SH-SY5Y (cell line): ENCODE measurements at regions not wholly inside any gene's neighbourhood (a gene's known extent, or its start where the extent isn't known, plus 50 kb on each side); places are given as distances from the start of the nearest gene placed in this dataset.

ENCODE experiments used
- GATA2 ChIP-seq: IDR thresholded peaks from 2 replicates; pipeline ENCODE4 v1.6.1; 2011; ENCODE audit warnings: mild to moderate bottlenecking, low read depth, low read length
- GATA3 ChIP-seq: IDR thresholded peaks from 2 replicates; pipeline ENCODE4 v1.6.1; 2011; ENCODE audit warnings: low read depth, mild to moderate bottlenecking, low read length, moderate library complexity

GRCh38 chr3:8355346-8355745, 146.3 kb upstream of the LMCD1 start:
- no peak for TF ChIP-seq GATA3
- TF ChIP-seq GATA2 = no peak
